ENCODE measurements at regions not wholly inside any gene's neighbourhood (a gene's known extent, or its start where the extent isn't known, plus 50 kb on each side); places are given as distances from the start of the nearest gene placed in this dataset.

- DNase-seq (no peak), ATAC-seq (no peak)
- intact Hi-C loops (cut with DNase I, micrococcal nuclease) = no loop called here
These were observed 308.1 kb downstream of the PTTG2 start for GRCh38 chr4:38268108-38268820.

GRCh38 chr4:38268837-38269236 is 308.6 kb downstream of the PTTG2 start:
- ATAC-seq (no peak), DNase-seq (no peak)
- intact Hi-C loops (cut with DNase I, micrococcal nuclease) = no loop called here

DNA sequence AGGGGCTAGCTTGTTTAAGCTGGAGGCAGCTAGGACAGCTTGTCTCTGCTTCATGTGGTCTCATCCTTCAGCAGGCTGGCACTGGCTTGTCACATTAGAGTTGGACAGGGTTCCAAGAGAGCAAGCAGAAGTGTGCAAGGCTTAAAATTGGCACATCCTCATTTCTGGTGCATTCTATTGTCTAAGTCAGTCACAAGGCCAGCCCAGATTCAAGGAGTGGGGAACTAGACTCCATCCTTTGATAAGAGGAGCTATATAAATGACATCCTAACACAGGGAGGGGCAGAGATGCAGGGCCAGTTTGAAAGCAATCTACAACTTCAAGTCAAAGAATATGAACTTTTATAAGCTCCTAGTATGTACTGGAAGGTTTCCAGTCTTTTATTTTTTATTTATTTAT is 313.2 kb downstream of the PTTG2 start:
- DNase-seq (no peak), ATAC-seq (peak; percentile 63)
- intact Hi-C loops (cut with DNase I, micrococcal nuclease) = no loop called here

DNA sequence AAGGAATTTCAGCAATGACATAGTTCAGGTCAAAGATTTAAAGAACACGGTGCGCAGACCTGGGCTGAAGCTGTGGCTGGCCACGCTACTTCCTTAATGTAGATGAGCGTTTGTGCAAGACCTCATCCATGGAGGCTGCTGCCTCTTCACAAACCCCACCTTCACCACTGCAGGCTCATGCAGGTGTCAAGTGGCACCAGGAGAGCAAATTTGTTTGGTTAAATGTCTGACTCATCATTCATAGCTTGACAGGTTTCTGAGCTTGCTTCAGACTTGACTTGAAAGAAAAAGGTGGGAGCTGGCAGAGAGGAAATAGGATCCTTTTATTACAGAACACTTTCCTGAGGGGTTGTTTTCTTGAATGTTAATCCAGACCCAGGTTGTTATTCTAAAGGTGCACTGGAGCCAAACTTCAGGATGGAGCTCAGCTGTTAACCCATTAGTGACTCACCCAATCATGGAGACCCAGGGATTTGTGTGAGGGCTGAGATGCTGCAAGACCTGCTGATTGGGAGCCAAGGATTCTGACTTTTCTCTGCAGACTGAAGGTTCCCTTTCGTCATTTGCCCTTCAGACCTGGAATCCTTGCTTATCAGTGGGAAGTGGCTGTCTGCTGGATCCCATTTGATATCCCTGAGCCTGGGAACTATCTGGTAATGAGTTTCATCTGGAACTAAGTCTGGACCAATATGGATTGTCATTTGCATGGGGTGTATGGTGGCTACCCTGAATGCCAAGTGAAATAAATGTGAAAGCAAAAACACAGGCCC is 315.3 kb downstream of the PTTG2 start:
- peak; percentile 37 for ATAC-seq
- DNase-seq = peak; percentile 45 to 52
- intact Hi-C loops (cut with DNase I, micrococcal nuclease) = no loop called here

- DNase-seq = no peak
- intact Hi-C loops (cut with DNase I, micrococcal nuclease) = no loop called here
- ATAC-seq = peak; percentile 8
These were observed 318.1 kb downstream of the PTTG2 start for GRCh38 chr4:38278255-38278654.

GRCh38 chr4:38279077-38279476 is 318.9 kb downstream of the PTTG2 start:
- intact Hi-C loops (cut with DNase I, micrococcal nuclease) = no loop called here
- DNase-seq = peak; percentile 48 to 59
- peak; percentile 49 for ATAC-seq

GRCh38 chr4:38279650-38280322 is 319.6 kb downstream of the PTTG2 start:
- DNase-seq (peak; percentile 81 to 87), ATAC-seq (peak; percentile 88)

DNA sequence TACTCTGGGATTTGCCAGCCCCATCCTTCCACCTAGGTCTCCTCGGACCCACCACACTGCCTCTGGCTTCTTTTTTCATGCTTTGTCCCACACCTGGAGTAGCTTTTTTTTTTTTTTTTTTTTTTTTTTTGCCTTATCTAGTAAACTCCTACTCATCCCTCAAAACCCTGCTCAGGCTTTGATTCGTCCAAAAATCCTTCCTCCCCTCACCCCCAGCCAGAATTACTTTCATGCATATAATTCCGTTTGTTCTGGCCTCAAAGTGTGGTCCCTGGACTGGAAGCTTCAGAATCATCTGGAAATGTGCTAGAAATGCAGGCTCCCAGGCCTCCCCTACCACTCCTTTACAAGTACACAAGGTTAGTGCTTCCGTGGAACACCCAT is 320.1 kb downstream of the PTTG2 start:
- intact Hi-C loops (cut with DNase I, micrococcal nuclease) = no loop called here
- ATAC-seq = no peak
- no peak for DNase-seq

More at GRCh38 chr4:38279650-38280322, 319.6 kb downstream of the PTTG2 start:
- intact Hi-C loops (cut with DNase I, micrococcal nuclease) = no loop called here

DNA sequence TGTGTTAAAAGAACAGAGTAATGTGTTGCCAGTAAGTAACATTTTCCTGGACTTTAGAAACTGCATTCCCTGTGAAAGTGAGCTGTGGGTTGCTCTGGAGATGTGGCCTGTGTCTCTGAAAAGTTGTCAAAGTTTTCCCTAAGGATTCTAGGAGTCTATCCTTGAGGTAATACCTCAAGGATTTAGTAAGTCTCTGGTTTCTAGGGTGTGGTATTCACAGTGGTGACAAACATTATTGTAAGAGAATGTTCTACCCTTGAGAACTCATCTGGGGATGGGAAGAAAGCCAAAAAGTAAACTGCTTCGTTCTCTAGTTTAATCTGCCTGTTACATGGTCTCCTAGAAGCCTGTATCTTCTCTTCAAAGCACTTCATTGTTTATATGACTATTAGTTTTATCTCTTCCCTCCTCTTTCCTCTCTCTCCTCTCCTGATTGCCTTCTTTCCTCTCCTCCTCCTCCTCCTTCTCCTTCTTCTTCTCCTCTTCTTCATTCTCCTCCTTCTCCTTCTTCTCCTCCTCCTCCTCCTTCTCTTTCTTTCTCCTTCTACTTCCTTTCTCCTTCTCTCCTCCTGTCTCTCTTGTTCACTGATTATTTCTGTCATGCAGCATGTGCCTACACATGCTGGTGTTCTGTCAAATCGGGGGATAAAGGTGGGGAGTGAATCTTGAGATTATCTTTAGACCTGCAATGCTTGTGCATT is 321.3 kb downstream of the PTTG2 start:
- intact Hi-C loops (cut with DNase I, micrococcal nuclease) = no loop called here
- DNase-seq = no peak
- ATAC-seq = no peak

GRCh38 chr4:38283724-38284123 is 323.5 kb downstream of the PTTG2 start:
- no peak for DNase-seq
- no peak for ATAC-seq

GRCh38 chr4:38284294-38285030 is 324.3 kb downstream of the PTTG2 start:
- DNase-seq = no peak
- no peak for ATAC-seq
- intact Hi-C loops (cut with DNase I, micrococcal nuclease) = no loop called here

More at GRCh38 chr4:38283724-38284123, 323.5 kb downstream of the PTTG2 start:
- intact Hi-C loops (cut with DNase I, micrococcal nuclease) = no loop called here

DNA sequence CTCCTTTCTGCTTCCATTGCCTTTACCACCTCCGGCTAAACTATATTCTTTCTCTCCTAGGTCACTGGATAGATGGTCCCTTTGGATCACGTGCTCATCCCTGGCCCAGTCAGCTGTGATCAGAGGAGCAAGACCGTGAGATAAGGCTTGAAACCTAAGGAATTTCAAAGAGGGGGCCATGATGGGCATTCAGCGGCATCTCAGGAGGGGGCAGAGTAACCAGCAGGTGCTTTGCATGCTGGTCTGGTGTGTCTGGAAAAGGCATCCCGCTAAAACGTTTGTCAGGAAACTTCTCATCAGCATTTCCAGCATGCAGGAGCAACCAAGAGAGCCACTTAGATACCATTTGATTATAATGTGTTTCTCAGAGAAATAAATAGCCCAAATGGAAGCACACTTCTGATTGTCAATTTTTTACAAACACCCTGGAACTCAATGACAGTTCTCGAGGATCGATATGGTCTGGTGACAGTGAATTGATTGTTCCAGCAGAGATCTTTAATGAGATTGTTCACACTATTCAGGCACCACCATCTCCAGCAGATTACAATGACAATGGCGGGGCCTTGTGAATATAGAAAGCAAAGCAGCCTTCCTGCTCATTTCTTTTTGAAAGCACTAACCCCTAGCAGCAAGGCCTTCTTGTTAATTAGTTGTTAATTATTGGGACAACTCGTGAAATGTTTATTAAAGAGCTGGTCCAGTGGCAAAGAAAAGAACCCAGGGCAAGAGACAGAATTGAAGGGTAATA is 327.1 kb downstream of the PTTG2 start:
- intact Hi-C loops (cut with DNase I, micrococcal nuclease) = no loop called here
- DNase-seq (no peak), ATAC-seq (no peak)

DNA sequence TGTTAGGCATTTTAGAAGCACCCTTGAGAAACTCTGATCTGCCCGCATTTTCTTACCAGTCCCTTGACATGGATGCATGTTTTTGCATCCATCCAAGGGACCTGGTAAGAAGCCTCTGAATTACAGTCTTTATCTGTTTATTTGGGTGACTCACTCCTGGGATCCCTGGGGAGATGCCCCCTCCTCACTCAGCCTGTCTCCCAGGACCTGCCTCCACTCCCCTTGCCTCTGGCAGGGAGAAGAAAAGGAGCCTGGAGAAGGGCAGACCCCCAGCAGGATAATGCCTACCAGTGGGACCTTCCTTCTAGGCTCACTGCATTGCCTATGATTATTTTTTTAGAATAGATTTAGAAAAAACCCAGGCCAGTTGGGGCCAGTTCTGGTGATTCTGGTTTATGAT is 329.4 kb downstream of the PTTG2 start:
- intact Hi-C loops (cut with DNase I, micrococcal nuclease) = no loop called here
- no peak for ATAC-seq

DNA sequence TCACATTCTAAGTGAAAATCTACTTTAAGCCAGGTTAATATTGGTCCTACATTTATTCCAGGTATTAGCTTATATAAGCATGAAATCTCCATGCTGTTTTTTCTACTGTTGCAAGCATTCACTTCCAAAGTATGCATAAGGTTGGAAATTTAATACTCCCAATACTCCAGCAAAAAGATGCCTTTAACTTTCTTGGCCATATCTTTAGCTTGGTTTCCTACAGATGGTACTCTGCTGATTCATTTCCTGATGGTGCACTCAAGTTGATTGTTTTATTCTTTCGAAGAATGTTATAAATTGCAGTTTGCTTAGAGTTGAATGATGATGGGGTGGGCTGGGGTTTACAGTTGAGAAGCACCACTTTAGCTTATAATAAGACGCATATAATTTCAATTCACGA is 330.2 kb downstream of the PTTG2 start:
- no peak for DNase-seq
- no peak for ATAC-seq
- intact Hi-C loops (cut with DNase I, micrococcal nuclease) = no loop called here

More for the DNA sequence above, 329.4 kb downstream of the PTTG2 start:
- no peak for DNase-seq

- DNase-seq (no peak), ATAC-seq (no peak)
- intact Hi-C loops (cut with DNase I, micrococcal nuclease) = no loop called here
These were observed 330.7 kb downstream of the PTTG2 start for GRCh38 chr4:38290914-38291313.

DNA sequence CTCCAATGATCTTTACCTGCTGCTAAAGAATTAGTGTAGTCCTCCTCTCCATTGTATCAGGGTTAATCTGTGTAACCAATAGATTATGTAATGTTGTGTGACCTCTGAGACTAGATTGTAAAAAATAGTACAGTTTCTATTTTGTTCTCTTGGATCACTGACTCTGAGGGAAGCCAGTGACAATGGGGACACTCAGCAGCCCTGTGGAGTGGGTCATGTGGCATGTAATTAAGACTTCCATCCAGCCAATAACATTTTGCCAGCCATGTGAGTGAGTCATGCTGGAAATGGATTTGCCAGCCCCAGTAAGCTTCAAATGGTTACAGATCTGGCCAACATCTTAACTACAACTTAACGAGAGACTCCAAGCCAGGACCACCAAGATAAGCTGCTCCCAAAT is 332.3 kb downstream of the PTTG2 start:
- ATAC-seq (peak; percentile 27), DNase-seq (no peak)
- intact Hi-C loops (cut with DNase I, micrococcal nuclease) = no loop called here

DNA sequence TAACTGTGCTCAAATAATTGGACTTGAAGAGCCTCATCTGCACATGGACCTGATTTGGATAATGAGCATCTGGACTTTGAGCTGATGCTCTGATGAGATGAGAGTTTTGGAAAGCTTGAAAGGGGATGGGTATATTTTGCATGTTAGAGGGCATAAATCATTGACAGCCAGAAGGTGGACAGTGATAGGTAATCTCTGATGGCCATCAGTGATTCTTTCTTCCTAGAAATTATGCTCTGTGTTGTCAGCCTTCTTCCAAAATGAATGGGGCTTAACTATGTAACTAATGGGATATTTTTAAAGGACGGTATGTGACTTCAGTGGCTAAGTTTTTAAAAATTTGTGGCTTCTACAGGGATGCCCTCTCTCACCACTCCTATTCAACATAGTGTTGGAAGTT is 334.0 kb downstream of the PTTG2 start:
- DNase-seq (no peak), ATAC-seq (no peak)
- intact Hi-C loops (cut with DNase I, micrococcal nuclease) = no loop called here

GRCh38 chr4:38297061-38297460 is 336.9 kb downstream of the PTTG2 start:
- no peak for DNase-seq
- intact Hi-C loops (cut with DNase I, micrococcal nuclease) = no loop called here
- no peak for ATAC-seq
